GM06990 (cell line): ENCODE measurements at regions not wholly inside any gene's neighbourhood (a gene's known extent, or its start where the extent isn't known, plus 50 kb on each side); places are given as distances from the start of the nearest gene placed in this dataset.

Experiments used
- DNase-seq: peaks from one replicate; pipeline ENCODE4 v3.0.0-alpha.2; 2011; ENCODE audit not compliant: insufficient read length; ENCODE audit errors: extremely low read depth
- H3K27me3 ChIP-seq: replicated peaks from 2 replicates; pipeline ENCODE4 v1.6.0; 2011; ENCODE audit warnings: low read length; ENCODE audit not compliant: control insufficient read depth, insufficient read depth
- H3K36me3 ChIP-seq: 2 replicates; pipeline ENCODE4 v1.5.1; 2011; ENCODE audit warnings: low read length; ENCODE audit not compliant: control insufficient read depth, insufficient read depth
- H3K4me3 ChIP-seq: replicated peaks from 2 replicates; pipeline ENCODE4 v1.5.1; 2011; ENCODE audit warnings: low read depth, mild to moderate bottlenecking, control low read depth, low read length
- TF ChIP-seq, protein P1 (sequence below): IDR thresholded peaks from 2 replicates; pipeline ENCODE4 v1.5.1; 2011; ENCODE audit warnings: low read length, control low read depth, mild to moderate bottlenecking, inconsistent platforms; ENCODE audit not compliant: insufficient read depth, poor library complexity, severe bottlenecking

DNA sequence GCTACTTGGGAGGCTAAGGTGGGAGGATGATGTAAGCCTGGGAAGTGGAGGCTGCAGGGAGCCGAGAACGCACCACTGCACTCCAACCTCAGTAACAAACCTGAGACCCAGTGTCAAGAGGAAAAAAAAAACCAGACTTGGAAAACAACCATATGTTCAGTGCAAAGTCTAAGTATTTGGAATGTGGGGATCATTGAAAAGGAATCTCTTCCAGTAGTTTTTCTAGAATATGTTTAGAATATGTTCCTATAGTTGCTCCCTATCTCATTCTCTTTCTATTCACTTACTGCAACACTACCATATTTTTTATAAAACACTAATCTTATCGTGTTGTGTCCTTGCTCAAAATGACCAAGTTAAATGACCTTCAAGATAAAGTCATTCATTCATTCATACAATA lies 423.5 kb upstream of the SOX5 start:
- no peak overlapping the region for H3K4me3 ChIP-seq
- H3K27me3 ChIP-seq: no peaks in the 10 kb centered on the region
- no peaks in the 10 kb centered on the region for H3K36me3 ChIP-seq
- TF ChIP-seq, protein P1, sequence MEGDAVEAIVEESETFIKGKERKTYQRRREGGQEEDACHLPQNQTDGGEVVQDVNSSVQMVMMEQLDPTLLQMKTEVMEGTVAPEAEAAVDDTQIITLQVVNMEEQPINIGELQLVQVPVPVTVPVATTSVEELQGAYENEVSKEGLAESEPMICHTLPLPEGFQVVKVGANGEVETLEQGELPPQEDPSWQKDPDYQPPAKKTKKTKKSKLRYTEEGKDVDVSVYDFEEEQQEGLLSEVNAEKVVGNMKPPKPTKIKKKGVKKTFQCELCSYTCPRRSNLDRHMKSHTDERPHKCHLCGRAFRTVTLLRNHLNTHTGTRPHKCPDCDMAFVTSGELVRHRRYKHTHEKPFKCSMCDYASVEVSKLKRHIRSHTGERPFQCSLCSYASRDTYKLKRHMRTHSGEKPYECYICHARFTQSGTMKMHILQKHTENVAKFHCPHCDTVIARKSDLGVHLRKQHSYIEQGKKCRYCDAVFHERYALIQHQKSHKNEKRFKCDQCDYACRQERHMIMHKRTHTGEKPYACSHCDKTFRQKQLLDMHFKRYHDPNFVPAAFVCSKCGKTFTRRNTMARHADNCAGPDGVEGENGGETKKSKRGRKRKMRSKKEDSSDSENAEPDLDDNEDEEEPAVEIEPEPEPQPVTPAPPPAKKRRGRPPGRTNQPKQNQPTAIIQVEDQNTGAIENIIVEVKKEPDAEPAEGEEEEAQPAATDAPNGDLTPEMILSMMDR: no peak
- no peak for DNase-seq

DNA sequence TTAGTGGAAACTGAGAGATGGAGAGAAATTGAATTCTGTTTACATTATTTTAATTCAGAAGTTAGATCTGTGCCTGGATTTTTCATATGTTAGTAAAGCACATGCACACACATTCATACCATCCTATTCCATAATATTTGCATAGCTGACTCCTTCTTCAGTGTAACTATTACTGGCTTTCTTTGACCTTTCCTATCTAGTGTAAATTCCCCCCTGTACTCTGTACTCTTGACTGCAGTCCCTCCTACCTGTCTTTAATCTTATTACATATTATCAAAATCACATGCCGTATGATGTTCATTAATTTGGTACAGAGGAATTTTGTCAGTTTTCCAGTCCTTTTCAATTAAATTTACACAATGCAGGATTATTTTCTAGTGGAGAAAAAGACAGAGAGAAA lies 417.0 kb upstream of the SOX5 start:
- TF ChIP-seq, protein P1: no peak
- Histone ChIP-seq H3K4me3 (no peak overlapping the region), H3K36me3 (no peaks in the 10 kb centered on the region), H3K27me3 (no peaks in the 10 kb centered on the region; the same call in 1 of the 2 replicates)
- DNase-seq: no peak

DNA sequence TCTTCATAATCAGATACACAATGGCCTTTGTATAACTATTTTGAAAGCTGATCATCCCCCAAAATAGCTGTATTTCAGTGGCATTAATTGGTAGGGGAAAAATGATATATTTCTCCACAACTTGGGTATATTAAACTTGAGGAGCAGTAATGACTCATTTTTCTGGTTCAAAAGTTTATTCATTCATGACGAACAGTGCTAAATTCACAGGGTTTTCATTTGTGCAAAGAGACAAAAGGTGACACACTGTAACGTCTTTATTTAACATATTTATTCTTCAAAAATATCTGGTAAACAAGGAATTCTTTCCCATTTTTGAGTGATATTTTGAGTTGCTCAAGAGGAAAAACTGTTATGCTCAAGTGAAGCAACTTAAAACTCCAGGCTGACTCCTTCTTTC lies 415.5 kb upstream of the SOX5 start:
- H3K4me3 ChIP-seq: no peak overlapping the region
- DNase-seq: no peak
- no peaks in the 10 kb centered on the region for H3K36me3 ChIP-seq
- TF ChIP-seq, protein P1: no peak
- no peaks in the 10 kb centered on the region; the same call in 1 of the 2 replicates for H3K27me3 ChIP-seq

DNA sequence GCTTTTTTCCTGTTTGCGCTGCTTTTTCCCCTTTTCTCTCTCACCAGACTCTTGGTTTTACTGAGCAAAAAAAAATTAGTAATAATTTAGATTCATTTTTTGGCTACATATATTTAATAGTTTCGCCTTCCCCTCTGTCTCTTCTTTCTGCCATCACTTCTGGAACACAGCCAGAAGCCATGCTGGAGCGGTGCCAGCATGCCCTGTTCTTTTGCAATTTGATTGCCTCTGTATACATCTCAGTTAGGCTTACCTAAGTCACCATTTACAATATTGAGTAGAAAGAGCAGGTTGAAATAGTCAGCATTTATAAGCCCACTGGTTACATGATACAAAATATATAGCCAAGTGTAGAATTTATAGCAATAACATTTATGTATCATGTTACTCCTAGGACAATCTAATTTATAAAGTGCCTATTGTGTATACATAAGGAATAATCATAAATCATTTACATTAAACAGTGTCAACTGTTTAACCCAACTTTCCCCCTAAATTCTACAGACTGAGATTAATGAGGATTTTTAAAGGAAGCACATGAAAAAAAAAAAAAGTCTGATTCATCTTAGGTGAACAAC lies 413.8 kb upstream of the SOX5 start:
- DNase-seq: no peak
- H3K36me3 ChIP-seq: no peaks in the 10 kb centered on the region
- no peak overlapping the region for H3K4me3 ChIP-seq
- TF ChIP-seq, protein P1: no peak
- no peaks in the 10 kb centered on the region; the same call in 1 of the 2 replicates for H3K27me3 ChIP-seq

DNA sequence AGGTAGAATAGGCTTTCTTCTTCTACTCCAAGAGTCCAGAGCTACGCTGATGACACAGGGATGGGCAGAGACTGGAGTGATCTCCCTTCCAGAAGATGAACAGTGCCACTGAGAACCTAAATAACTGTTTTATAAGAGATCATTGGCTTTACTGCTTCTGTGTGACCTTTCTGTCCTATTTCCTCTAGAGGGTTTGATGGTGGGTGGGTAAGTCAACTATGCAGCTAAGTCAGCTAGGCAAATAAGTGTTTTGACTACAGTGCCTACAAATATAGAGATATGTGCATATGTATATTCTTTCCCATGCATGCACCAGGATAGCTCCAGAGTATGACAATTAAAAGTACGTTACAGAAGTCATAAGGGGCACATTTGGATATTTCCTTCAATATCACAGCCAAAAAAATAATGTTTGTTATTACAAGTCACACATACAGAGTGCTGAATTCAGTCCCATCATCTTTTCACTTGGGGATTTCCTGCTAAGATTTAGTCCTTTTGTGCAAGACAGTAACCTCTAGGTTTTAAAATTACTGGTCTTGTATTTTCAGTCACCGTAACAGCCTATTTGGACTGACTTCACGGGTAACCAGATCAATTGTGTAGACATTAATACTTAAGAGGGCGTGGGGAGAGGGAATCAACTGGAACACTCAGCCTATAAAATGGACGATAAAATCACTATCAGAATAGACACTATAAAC lies 412.6 kb upstream of the SOX5 start:
- DNase-seq: no peak
- TF ChIP-seq, protein P1: no peak
- Histone ChIP-seq H3K27me3 (no peaks in the 10 kb centered on the region; the same call in 1 of the 2 replicates), H3K36me3 (no peaks in the 10 kb centered on the region), H3K4me3 (no peak overlapping the region)
